Transverse colon (tissue), 3 donors: ENCODE measurements at regions not wholly inside any gene's neighbourhood (a gene's known extent, or its start where the extent isn't known, plus 50 kb on each side); places are given as distances from the start of the nearest gene placed in this dataset.

ENCODE experiments used
- CTCF ChIP-seq, 5 experiments: fragments of 200-600 bp in 3 of 5; fragments of 450-650 bp in 2 of 5; sonication (generic) in 3 of 5; IDR thresholded peaks; 1 replicate in 2 of 5; 2 replicates in 3 of 5; pipeline ENCODE4 v1.5.1; 2016 to 2017; ENCODE audit warnings: antibody characterized with exemption in 5 of 5, inconsistent platforms in 3 of 5, mild to moderate bottlenecking in 2 of 5, moderate library complexity in 1 of 5
- POLR2A ChIP-seq: fragments of 450-650 bp; IDR thresholded peaks from one replicate; pipeline ENCODE4 v1.6.1; 2016; ENCODE audit warnings: antibody characterized with exemption, mild to moderate bottlenecking, moderate library complexity

GRCh38 chr7:18241543-18242231, 214.0 kb upstream of the PRPS1L1 start:
- TF ChIP-seq CTCF (IDR thresholded peaks at IDR 0.05) (no peak), POLR2A (no peak)
